ENCODE measurements at regions not wholly inside any gene's neighbourhood (a gene's known extent, or its start where the extent isn't known, plus 50 kb on each side); places are given as distances from the start of the nearest gene placed in this dataset.

- TF ChIP-seq ASH2L (IDR thresholded peaks at IDR 0.05; ENCODE audit: insufficient read length, low read depth, low read length): no peak
- TF ChIP-seq MBNL3 (CRISPR knock-in tag; conservative IDR thresholded peaks at IDR 0.05): no peak
- TF ChIP-seq SP2 (CRISPR knock-in tag; IDR thresholded peaks at IDR 0.05): no peak
- no peak for TF ChIP-seq ESRRA (CRISPR knock-in tag; IDR thresholded peaks at IDR 0.05; ENCODE audit: low read depth)
- no peak for TF ChIP-seq ZNF614 (CRISPR knock-in tag; IDR thresholded peaks at IDR 0.05; ENCODE audit: borderline replicate concordance)
- TF ChIP-seq MXI1 (IDR thresholded peaks at IDR 0.05; ENCODE audit: borderline replicate concordance, low read depth, low read length): no peak
- TF ChIP-seq POLR2A (IDR thresholded peaks at IDR 0.05; ENCODE audit: insufficient read depth in 1 of 2, low read depth in 2 of 2, low read length in 2 of 2): no peak
- TF ChIP-seq AFF4 (CRISPR knock-in tag; IDR thresholded peaks at IDR 0.05): no peak
These were observed 1149.5 kb downstream of the VRK1 start for GRCh38 chr14:97946641-97947040.

Measured in HepG2 (cell line).